ENCODE measurements at regions not wholly inside any gene's neighbourhood (a gene's known extent, or its start where the extent isn't known, plus 50 kb on each side); places are given as distances from the start of the nearest gene placed in this dataset.

DNA sequence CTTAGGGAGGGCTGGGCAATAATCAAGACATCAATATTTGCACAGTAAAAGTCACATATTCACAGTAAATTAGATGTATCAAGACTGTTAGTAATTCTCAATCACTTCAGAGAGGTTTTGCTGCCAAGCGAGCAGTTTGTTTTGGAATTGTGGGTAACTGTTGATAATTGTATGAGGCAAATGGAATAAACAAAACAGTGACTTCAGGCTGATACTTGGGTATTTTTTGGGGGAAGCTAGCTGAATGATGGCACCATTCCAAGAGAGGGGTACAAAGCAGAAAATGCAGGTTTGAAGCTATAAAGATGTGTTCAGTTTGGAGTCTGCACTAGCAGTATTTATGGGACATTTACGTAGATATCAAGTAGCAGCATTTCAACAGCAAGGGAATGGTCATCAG is 232.8 kb upstream of the ATP2B1 start:
- Histone ChIP-seq H3K9me3 (no peaks in the 10 kb centered on the region), H3K36me3 (no peaks in the 10 kb centered on the region), H3K27me3 (replicated peaks in 1 of 7) (no peaks in the 10 kb centered on the region), H3K4me3 (no peak overlapping the region), H3K4me1 (peaks cover 0 to 5% (median 0%) of the 10 kb centered on the region in 6 donors), H3K27ac (no peak overlapping the region)
- TF ChIP-seq POLR2AphosphoS5 (IDR thresholded peaks at IDR 0.05) (no peak), POLR2A (IDR thresholded peaks at IDR 0.05) (no peak)
- TF ChIP-seq, protein P1, sequence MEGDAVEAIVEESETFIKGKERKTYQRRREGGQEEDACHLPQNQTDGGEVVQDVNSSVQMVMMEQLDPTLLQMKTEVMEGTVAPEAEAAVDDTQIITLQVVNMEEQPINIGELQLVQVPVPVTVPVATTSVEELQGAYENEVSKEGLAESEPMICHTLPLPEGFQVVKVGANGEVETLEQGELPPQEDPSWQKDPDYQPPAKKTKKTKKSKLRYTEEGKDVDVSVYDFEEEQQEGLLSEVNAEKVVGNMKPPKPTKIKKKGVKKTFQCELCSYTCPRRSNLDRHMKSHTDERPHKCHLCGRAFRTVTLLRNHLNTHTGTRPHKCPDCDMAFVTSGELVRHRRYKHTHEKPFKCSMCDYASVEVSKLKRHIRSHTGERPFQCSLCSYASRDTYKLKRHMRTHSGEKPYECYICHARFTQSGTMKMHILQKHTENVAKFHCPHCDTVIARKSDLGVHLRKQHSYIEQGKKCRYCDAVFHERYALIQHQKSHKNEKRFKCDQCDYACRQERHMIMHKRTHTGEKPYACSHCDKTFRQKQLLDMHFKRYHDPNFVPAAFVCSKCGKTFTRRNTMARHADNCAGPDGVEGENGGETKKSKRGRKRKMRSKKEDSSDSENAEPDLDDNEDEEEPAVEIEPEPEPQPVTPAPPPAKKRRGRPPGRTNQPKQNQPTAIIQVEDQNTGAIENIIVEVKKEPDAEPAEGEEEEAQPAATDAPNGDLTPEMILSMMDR (IDR thresholded peaks at IDR 0.05 in 8 of 11, conservative IDR thresholded peaks at IDR 0.05 in 3 of 11): no peak
- DNase-seq: no peak
- 89 to 98% (median 95%) methylated on average over 2 of the region's 2 CpGs for WGBS, 5 donors
- intact Hi-C loops (cut with DNase I; ENCODE audit: low total_unique reads): no loop called here

DNA sequence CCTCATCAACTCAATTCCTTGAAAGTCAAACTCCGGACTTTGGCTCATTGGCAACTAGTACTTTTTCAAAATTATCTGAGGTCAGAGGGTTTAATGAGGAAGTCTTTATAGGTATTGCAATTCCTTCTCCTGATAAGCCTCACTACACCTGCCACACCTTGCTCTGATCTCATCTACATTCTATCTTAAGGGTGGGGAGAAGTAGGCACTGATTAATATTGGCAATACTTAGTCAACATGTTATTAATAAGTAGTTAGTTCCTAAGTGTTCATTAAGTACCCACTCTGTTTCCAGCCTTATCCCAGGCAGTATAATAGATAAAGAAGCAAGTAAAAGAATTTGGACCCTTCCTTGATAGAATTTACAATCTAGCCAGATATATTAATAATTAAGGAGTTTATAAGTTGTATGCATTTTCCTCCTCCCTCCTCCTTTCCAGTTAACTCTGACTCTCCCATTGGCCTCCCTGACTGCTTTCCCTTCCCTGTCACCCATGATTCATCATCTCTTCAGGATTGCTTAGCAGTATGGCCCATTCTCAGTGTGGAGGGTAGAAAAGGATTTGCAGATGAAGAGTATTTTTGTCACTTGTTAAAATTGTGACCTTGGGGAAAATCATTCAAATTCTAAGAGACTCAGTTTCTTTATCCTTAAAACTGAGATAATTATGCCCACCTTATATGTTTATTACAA is 231.0 kb upstream of the ATP2B1 start:
- intact Hi-C loops (cut with DNase I; ENCODE audit: low total_unique reads): no loop called here
- no peaks in the 10 kb centered on the region for H3K9me3 ChIP-seq
- 91 to 98% (median 96%) methylated on average over 1 of the region's 1 CpG for WGBS, 5 donors
- no peak for DNase-seq
- H3K27me3 ChIP-seq (replicated peaks in 1 of 7): no peaks in the 10 kb centered on the region
- peaks cover 0 to 19% (median 2%) of the 10 kb centered on the region in 6 donors for H3K4me1 ChIP-seq
- no peaks in the 10 kb centered on the region for H3K36me3 ChIP-seq
- no peak overlapping the region for H3K4me3 ChIP-seq
- TF ChIP-seq POLR2AphosphoS5 (IDR thresholded peaks at IDR 0.05) (no peak), POLR2A (IDR thresholded peaks at IDR 0.05) (no peak)
- TF ChIP-seq, protein P1 (IDR thresholded peaks at IDR 0.05 in 8 of 11, conservative IDR thresholded peaks at IDR 0.05 in 3 of 11): no peak
- no peak overlapping the region for H3K27ac ChIP-seq

GRCh38 chr12:89936631-89937030 is 228.0 kb upstream of the ATP2B1 start:
- no peaks in the 10 kb centered on the region for H3K9me3 ChIP-seq
- intact Hi-C loops (cut with DNase I; ENCODE audit: low total_unique reads): no loop called here
- H3K4me3 ChIP-seq: no peak overlapping the region
- no peaks in the 10 kb centered on the region for H3K36me3 ChIP-seq
- H3K27me3 ChIP-seq (replicated peaks in 1 of 7): no peaks in the 10 kb centered on the region
- H3K27ac ChIP-seq: no peak overlapping the region
- 71 to 90% (median 85%) methylated on average over 3 of the region's 3 CpGs for WGBS, 5 donors
- DNase-seq: no peak
- no peak for TF ChIP-seq POLR2AphosphoS5 (IDR thresholded peaks at IDR 0.05)
- TF ChIP-seq POLR2A (IDR thresholded peaks at IDR 0.05): no peak
- TF ChIP-seq, protein P1 (IDR thresholded peaks at IDR 0.05 in 8 of 11, conservative IDR thresholded peaks at IDR 0.05 in 3 of 11): no peak
- H3K4me1 ChIP-seq: peaks cover 0 to 15% (median 5%) of the 10 kb centered on the region in 6 donors

DNA sequence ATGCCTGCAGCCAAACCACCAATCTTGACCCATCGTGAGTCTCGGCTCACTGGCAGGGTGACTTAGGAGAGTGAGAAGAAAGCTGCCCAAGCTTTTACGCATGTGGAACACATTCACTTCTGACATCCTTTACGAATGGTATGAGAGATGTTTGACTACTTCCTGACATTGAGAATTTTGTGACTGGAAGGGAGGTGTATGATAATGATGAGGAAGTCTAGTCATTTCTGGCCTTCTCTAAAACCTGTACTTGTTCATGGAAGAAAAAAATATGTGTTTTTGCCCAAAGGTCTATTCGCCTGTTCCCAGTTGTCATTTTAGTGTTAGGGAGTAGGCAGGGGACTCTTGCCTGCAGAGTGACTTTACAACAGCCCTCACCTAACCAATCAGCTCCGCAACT is 227.2 kb upstream of the ATP2B1 start:
- 63 to 78% (median 69%) methylated on average over 6 of the region's 6 CpGs for WGBS, 5 donors
- Histone ChIP-seq H3K4me3 (no peak overlapping the region), H3K36me3 (no peaks in the 10 kb centered on the region), H3K4me1 (peaks cover 0 to 15% (median 5%) of the 10 kb centered on the region in 6 donors), H3K27me3 (replicated peaks in 1 of 7) (no peaks in the 10 kb centered on the region), H3K9me3 (no peaks in the 10 kb centered on the region), H3K27ac (peak overlapping the region in 1 of 8 donors; percentile 14)
- DNase-seq: no peak
- TF ChIP-seq, protein P1 (IDR thresholded peaks at IDR 0.05 in 8 of 11, conservative IDR thresholded peaks at IDR 0.05 in 3 of 11): no peak
- TF ChIP-seq POLR2AphosphoS5 (IDR thresholded peaks at IDR 0.05): no peak
- no peak for TF ChIP-seq POLR2A (IDR thresholded peaks at IDR 0.05)
- intact Hi-C loops (cut with DNase I; ENCODE audit: low total_unique reads): no loop called here

All from spleen (tissue), 11 donors.